HEK293T (cell line): ENCODE measurements at regions not wholly inside any gene's neighbourhood (a gene's known extent, or its start where the extent isn't known, plus 50 kb on each side); places are given as distances from the start of the nearest gene placed in this dataset.
"Not testable (repeated sequence)": the region's sequence is repeated elsewhere in the genome, so short reads cannot be mapped to it uniquely, and the experiment has no call there.

Experiments used
- CTCF ChIA-PET: fragments of 350-600 bp; formaldehyde crosslinking; extraction: SDS; loops from one replicate; lab custom pipeline; 2021; ENCODE audit warnings: antibody characterized with exemption, inconsistent platforms; lab: Yijun Ruan, JAX
- POLR2A ChIA-PET: fragments of 350-600 bp; formaldehyde crosslinking; extraction: SDS; loops from one replicate; lab custom pipeline; 2020; ENCODE audit warnings: antibody characterized with exemption, inconsistent platforms; lab: Yijun Ruan, JAX
- DNase-seq: peaks from one replicate; pipeline ENCODE4 v3.0.0; 2012; ENCODE audit warnings: mixed read lengths; ENCODE audit errors: extremely low spot score
- ARNT ChIP-seq: fragments of 450-650 bp; IDR thresholded peaks from 2 replicates; pipeline ENCODE4 v1.6.1; 2017; ENCODE audit warnings: mild to moderate bottlenecking
- BHLHE40 ChIP-seq: fragments of 450-650 bp; IDR thresholded peaks from 2 replicates; pipeline ENCODE4 v1.6.1; 2016; ENCODE audit warnings: mild to moderate bottlenecking, moderate library complexity, borderline replicate concordance
- CTBP1 ChIP-seq: fragments of 450-650 bp; IDR thresholded peaks from 2 replicates; pipeline ENCODE4 v1.6.1; 2016; ENCODE audit warnings: borderline replicate concordance
- ELF4 ChIP-seq: fragments of 450-650 bp; IDR thresholded peaks from 2 replicates; pipeline ENCODE4 v1.6.1; 2017; ENCODE audit warnings: antibody characterized with exemption
- FOXA1 ChIP-seq: fragments of 450-650 bp; IDR thresholded peaks from 2 replicates; pipeline ENCODE4 v1.6.1; 2016; ENCODE audit warnings: mild to moderate bottlenecking
- FOXK2 ChIP-seq: fragments of 450-650 bp; IDR thresholded peaks from 2 replicates; pipeline ENCODE4 v1.6.1; 2016; ENCODE audit warnings: mild to moderate bottlenecking
- FOXM1 ChIP-seq: fragments of 450-650 bp; IDR thresholded peaks from 2 replicates; pipeline ENCODE4 v1.6.1; 2017; ENCODE audit warnings: mild to moderate bottlenecking, borderline replicate concordance
- HDGF ChIP-seq: fragments of 450-650 bp; IDR thresholded peaks from 2 replicates; pipeline ENCODE4 v1.6.1; 2017; ENCODE audit warnings: antibody characterized with exemption, borderline replicate concordance
- L3MBTL2 ChIP-seq: fragments of 450-650 bp; conservative IDR thresholded peaks from 2 replicates; pipeline ENCODE4 v1.6.1; 2016; ENCODE audit warnings: mild to moderate bottlenecking
- LEF1 ChIP-seq: fragments of 450-650 bp; IDR thresholded peaks from 2 replicates; pipeline ENCODE4 v1.6.1; 2017; ENCODE audit warnings: mild to moderate bottlenecking, borderline replicate concordance
- NFRKB ChIP-seq: fragments of 450-650 bp; IDR thresholded peaks from 2 replicates; pipeline ENCODE4 v1.6.1; 2016; ENCODE audit warnings: mild to moderate bottlenecking, moderate library complexity
- PKNOX1 ChIP-seq: fragments of 450-650 bp; IDR thresholded peaks from 2 replicates; pipeline ENCODE4 v1.6.1; 2016
- SP1 ChIP-seq: fragments of 450-650 bp; IDR thresholded peaks from 2 replicates; pipeline ENCODE4 v1.6.1; 2017
- SUZ12 ChIP-seq: fragments of 450-650 bp; IDR thresholded peaks from 2 replicates; pipeline ENCODE4 v1.6.1; 2016; ENCODE audit warnings: mild to moderate bottlenecking
- TARDBP ChIP-seq: fragments of 450-650 bp; IDR thresholded peaks from 2 replicates; pipeline ENCODE4 v1.6.1; 2016
- ZNF384 ChIP-seq: fragments of 450-650 bp; IDR thresholded peaks from 2 replicates; pipeline ENCODE4 v1.6.1; 2016

- CTCF ChIA-PET: no interaction called here
- POLR2A ChIA-PET: no interaction called here
- DNase-seq: no peak
- no peak for TF ChIP-seq ELF4
- TF ChIP-seq FOXM1: no peak
- TF ChIP-seq SP1: no peak
- TF ChIP-seq LEF1: no peak
- no peak for TF ChIP-seq NFRKB
- no peak for TF ChIP-seq BHLHE40
- TF ChIP-seq PKNOX1: no peak
- TF ChIP-seq SUZ12: no peak
- TF ChIP-seq L3MBTL2: no peak
- TF ChIP-seq ARNT: no peak
- TF ChIP-seq FOXA1: no peak
- TF ChIP-seq ZNF384: no peak
- no peak for TF ChIP-seq TARDBP
- no peak for TF ChIP-seq HDGF
- TF ChIP-seq FOXK2: no peak
- no peak for TF ChIP-seq CTBP1
These were observed 56.7 kb upstream of the LRFN5 start for GRCh38 chr14:41549821-41550607.

GRCh38 chr14:41549282-41549681, 57.4 kb upstream of the LRFN5 start:
- no peak for DNase-seq
- POLR2A ChIA-PET: no interaction called here
- TF ChIP-seq SUZ12 (no peak), TARDBP (no peak), ARNT (no peak), BHLHE40 (no peak), SP1 (no peak), FOXA1 (no peak), HDGF (no peak), FOXK2 (no peak)
- CTCF ChIA-PET: no interaction called here

GRCh38 chr14:41548666-41549065, 58.0 kb upstream of the LRFN5 start:
- no peak for DNase-seq
- no peak for TF ChIP-seq HDGF
- no peak for TF ChIP-seq LEF1
- no peak for TF ChIP-seq SUZ12
- TF ChIP-seq ELF4: no peak
- no peak for TF ChIP-seq FOXM1
- TF ChIP-seq CTBP1: no peak
- TF ChIP-seq ZNF384: no peak
- no peak for TF ChIP-seq ARNT
- TF ChIP-seq L3MBTL2: no peak
- no peak for TF ChIP-seq FOXK2
- no peak for TF ChIP-seq BHLHE40
- TF ChIP-seq SP1: no peak
- TF ChIP-seq PKNOX1: no peak
- no peak for TF ChIP-seq TARDBP
- no peak for TF ChIP-seq NFRKB
- ChIA-PET POLR2A (no interaction called here), CTCF (no interaction called here)

- DNase-seq: no peak
- POLR2A ChIA-PET: no interaction called here
- TF ChIP-seq PKNOX1: no peak
- TF ChIP-seq LEF1: no peak
- TF ChIP-seq BHLHE40: no peak
- TF ChIP-seq ARNT: no peak
- no peak for TF ChIP-seq FOXM1
- no peak for TF ChIP-seq SUZ12
- no peak for TF ChIP-seq FOXK2
- no peak for TF ChIP-seq TARDBP
- no peak for TF ChIP-seq HDGF
- no peak for TF ChIP-seq SP1
- no peak for TF ChIP-seq ELF4
- TF ChIP-seq ZNF384: no peak
- CTCF ChIA-PET: no interaction called here
These were observed 65.3 kb upstream of the LRFN5 start for GRCh38 chr14:41541333-41541732.

- ChIA-PET CTCF (no interaction called here), POLR2A (no interaction called here)
- no peak for DNase-seq
- TF ChIP-seq HDGF: no peak
- no peak for TF ChIP-seq ZNF384
These were observed 74.4 kb upstream of the LRFN5 start for GRCh38 chr14:41532255-41532654.

GRCh38 chr14:41521891-41522290, 84.8 kb upstream of the LRFN5 start:
- ChIA-PET CTCF (no interaction called here), POLR2A (no interaction called here)
- TF ChIP-seq ZNF384: no peak
- TF ChIP-seq TARDBP: no peak
- TF ChIP-seq NFRKB: no peak
- no peak for TF ChIP-seq SP1
- TF ChIP-seq CTBP1: no peak
- TF ChIP-seq LEF1: no peak
- TF ChIP-seq PKNOX1: no peak
- TF ChIP-seq HDGF: no peak
- no peak for TF ChIP-seq FOXA1
- no peak for DNase-seq

GRCh38 chr14:41518030-41518429, 88.6 kb upstream of the LRFN5 start:
- POLR2A ChIA-PET: not testable (repeated sequence)

More at GRCh38 chr14:41518030-41518429, 88.6 kb upstream of the LRFN5 start:
- DNase-seq, CTCF ChIA-PET: not testable (repeated sequence)
